ENCODE measurements at regions not wholly inside any gene's neighbourhood (a gene's known extent, or its start where the extent isn't known, plus 50 kb on each side); places are given as distances from the start of the nearest gene placed in this dataset.

- TF ChIP-seq, protein P1, sequence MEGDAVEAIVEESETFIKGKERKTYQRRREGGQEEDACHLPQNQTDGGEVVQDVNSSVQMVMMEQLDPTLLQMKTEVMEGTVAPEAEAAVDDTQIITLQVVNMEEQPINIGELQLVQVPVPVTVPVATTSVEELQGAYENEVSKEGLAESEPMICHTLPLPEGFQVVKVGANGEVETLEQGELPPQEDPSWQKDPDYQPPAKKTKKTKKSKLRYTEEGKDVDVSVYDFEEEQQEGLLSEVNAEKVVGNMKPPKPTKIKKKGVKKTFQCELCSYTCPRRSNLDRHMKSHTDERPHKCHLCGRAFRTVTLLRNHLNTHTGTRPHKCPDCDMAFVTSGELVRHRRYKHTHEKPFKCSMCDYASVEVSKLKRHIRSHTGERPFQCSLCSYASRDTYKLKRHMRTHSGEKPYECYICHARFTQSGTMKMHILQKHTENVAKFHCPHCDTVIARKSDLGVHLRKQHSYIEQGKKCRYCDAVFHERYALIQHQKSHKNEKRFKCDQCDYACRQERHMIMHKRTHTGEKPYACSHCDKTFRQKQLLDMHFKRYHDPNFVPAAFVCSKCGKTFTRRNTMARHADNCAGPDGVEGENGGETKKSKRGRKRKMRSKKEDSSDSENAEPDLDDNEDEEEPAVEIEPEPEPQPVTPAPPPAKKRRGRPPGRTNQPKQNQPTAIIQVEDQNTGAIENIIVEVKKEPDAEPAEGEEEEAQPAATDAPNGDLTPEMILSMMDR (IDR thresholded peaks at IDR 0.05), result no peak
- no peak for TF ChIP-seq POLR2A (IDR thresholded peaks at IDR 0.05)
Observed at GRCh38 chr1:232471250-232471649, 158.7 kb downstream of the SIPA1L2 start.

Data from vagina (tissue), 2 donors.